HG03565 (cell line): ENCODE measurements at regions not wholly inside any gene's neighbourhood (a gene's known extent, or its start where the extent isn't known, plus 50 kb on each side); places are given as distances from the start of the nearest gene placed in this dataset.

ENCODE experiments used
- ATAC-seq: cut with Tn5 transposase; IDR thresholded peaks from one replicate; pipeline ENCODE4 v1.9.1; 2021; ENCODE audit warnings: mild to moderate bottlenecking, moderate library complexity; ENCODE audit not compliant: unreplicated experiment

- ATAC-seq = no peak
Observed at GRCh38 chr2:71749671-71750101, 296.3 kb downstream of the DYSF start.

- no peak for ATAC-seq
Observed at GRCh38 chr2:71748227-71748626, 294.9 kb downstream of the DYSF start.

DNA sequence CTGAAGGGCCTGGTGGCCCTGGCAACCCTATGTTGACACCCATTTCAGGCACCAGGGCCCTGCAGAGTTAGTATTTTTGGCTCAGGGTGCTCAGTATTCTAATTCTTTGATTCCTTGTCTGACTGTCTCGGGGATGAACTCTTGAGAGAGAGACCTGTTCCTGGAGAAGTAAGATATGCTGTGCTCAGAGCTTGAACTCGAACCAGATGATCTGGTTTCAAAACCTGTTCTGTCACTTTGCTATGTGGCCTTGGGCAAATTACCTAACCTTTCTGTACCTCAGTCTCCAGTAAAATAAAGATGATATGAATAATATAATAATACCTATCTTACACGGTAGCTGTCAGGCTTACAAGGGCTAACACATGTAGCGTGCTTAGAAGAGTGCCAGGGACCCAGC is 294.2 kb downstream of the DYSF start:
- ATAC-seq = no peak

DNA sequence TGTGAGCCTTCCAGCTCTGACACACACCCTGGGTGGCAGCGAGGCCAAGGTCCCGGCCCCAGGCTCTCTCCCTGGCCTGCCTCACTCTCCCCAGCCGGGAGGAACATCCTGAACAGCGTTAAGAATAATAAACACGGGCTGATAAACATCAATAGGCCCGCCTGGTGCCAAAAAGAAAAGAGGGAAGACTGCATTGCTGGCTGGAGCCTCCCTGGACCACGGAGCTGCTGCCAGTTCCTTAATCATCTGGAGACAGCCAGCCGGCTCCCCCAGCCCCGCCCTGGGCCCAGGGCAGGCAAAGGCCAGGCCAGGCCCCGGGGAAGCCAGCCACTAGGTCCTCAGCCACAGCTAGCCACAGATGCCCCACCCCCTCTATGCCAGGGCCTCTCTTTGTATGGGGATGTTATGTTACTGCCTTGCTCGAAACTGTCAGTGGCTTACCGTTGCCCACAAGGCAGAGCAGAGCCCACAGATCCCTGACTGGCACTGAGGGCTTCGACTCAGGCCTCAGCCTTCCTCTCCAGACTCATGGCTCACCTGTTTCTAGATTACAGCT is 293.7 kb downstream of the DYSF start:
- no peak for ATAC-seq

GRCh38 chr2:71744781-71745180 is 291.4 kb downstream of the DYSF start:
- no peak for ATAC-seq

GRCh38 chr2:71743995-71744675 is 290.8 kb downstream of the DYSF start:
- ATAC-seq = no peak

- no peak for ATAC-seq
Observed at GRCh38 chr2:71742953-71743601, 289.7 kb downstream of the DYSF start.

DNA sequence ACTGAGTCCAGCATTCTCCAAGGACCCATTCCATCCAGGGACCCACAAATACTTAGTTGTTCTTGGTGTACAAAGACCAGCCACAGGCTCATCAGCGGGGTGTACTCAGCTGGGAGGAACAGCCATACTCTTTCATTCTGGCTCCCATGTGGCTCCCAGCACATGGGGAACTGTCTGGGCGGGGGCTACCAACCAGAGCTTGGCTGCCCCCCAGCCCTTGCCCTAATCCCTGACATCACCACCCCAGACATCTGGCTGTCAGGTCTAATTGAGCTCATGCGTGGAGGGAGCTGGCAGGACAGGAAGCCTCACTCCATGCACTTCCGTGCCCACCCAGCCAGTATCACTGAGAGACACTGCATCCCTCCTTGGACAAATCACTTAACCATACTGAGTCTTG is 283.6 kb downstream of the DYSF start:
- no peak for ATAC-seq

DNA sequence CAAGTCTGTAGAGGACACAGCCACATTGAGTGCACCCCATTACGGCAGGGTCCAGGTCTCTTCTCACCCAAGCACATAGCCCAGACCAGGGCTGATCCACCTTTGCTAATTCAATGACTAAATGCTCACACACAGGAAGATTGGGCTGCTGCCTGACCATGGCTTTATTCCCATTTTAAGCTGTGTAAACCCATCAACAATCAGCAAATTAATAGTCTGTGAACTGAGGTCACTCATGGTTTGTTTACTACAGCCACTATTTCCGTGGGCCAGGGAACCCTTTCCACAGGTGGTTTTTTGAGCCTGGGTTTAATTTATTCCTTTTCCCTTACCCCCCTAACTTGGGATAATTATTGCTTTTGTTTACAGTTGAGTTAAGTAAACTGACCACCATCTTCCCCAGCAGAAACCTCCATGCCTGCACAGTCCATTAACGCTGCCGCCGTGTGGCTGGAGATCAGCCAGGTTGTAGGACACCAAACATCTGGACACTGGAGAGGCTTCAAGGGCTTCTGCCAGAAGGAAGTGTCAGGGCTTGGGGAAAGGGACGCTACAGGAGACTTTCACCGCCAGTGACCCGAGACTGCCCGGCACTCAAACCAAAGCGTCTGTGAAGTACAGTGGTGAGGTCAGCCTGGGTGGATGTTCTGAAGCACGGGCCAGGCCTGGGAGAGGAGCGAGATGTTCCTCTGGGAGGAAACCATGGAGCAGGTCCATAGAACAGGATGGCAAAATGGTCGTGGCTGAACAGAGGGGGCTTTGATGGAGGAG is 282.9 kb downstream of the DYSF start:
- ATAC-seq = no peak
